K562 (cell line): ENCODE measurements at regions not wholly inside any gene's neighbourhood (a gene's known extent, or its start where the extent isn't known, plus 50 kb on each side); places are given as distances from the start of the nearest gene placed in this dataset.

Experiments
- ATAC-seq: fragments of 200-7000 bp; cut with Tn5 transposase; 3 replicates; pipeline ENCODE4 v1.9.1; 2020; ENCODE audit warnings: moderate library complexity
- BruUV-seq: library from RNA; stranded (reverse); fragments of 400-500 nt; replicated peaks from 2 replicates; lab custom pipeline; 2021; lab: Mats Ljungman, UMichigan
- CTCF ChIA-PET: fragments of 300-600 bp; formaldehyde crosslinking; extraction: SDS; loops from one replicate; lab custom pipeline; 2021; ENCODE audit warnings: low intra/inter-chr PET ratio; lab: Yijun Ruan, JAX
- POLR2A ChIA-PET: fragments of 300-600, 350-650 bp; sonication (Branson Sonifier 250); formaldehyde crosslinking; extraction: SDS; loops from one replicate; lab custom pipeline; 2021; ENCODE audit warnings: antibody characterized with exemption, inconsistent platforms; lab: Yijun Ruan, JAX
- DNase-seq, 4 experiments: peaks; one replicate each; pipeline versions ENCODE4 v3.0.0 to v3.0.0-alpha.2; 2011 to 2018; ENCODE audit warnings: low spot score in 3 of 4, mixed read lengths in 3 of 4; ENCODE audit errors: extremely low read depth in 1 of 4
- FAIRE-seq: peaks from 2 replicates; lab custom pipeline; 2011; peaks lifted over from hg19 to GRCh38; lab: Jason Lieb, UNC
- H2AFZ ChIP-seq: 2 replicates; pipeline ENCODE4 v1.6.0; 2011; ENCODE audit warnings: low read depth, low read length, control low read depth, inconsistent platforms
- H3K27ac ChIP-seq: fragments of 200-600 bp; 3 replicates; pipeline ENCODE4 v1.8.0; 2011; ENCODE audit warnings: low read depth, mild to moderate bottlenecking, control low read depth, inconsistent platforms, low read length, moderate library complexity, mixed read lengths; ENCODE audit errors: extremely low read depth
- H3K27me3 ChIP-seq, 2 experiments: fragments of 300-600 bp in 1 of 2; 2 replicates in 1 of 2; 3 replicates in 1 of 2; pipeline versions ENCODE4 v1.6.0 to v1.8.0; 2011; ENCODE audit warnings: inconsistent platforms in 2 of 2, low read length in 2 of 2, mild to moderate bottlenecking in 1 of 2, mixed read lengths in 1 of 2, moderate library complexity in 1 of 2; ENCODE audit not compliant: control insufficient read depth in 2 of 2, insufficient read depth in 2 of 2
- H3K36me3 ChIP-seq: fragments of 300-600 bp; 3 replicates; pipeline ENCODE4 v1.8.0; 2011; ENCODE audit warnings: mild to moderate bottlenecking, low read length, inconsistent platforms; ENCODE audit not compliant: control insufficient read depth, insufficient read depth
- H3K4me1 ChIP-seq, 2 experiments: fragments of 200-600 bp in 1 of 2; replicated peaks in 1 of 2; 2 replicates in 1 of 2; 3 replicates in 1 of 2; pipeline versions ENCODE4 v1.5.1 to v1.8.0; 2011; ENCODE audit warnings: inconsistent platforms in 2 of 2, low read length in 2 of 2, mild to moderate bottlenecking in 1 of 2, mixed read lengths in 1 of 2, moderate library complexity in 1 of 2; ENCODE audit not compliant: control insufficient read depth in 2 of 2, insufficient read depth in 2 of 2
- H3K4me2 ChIP-seq: 2 replicates; pipeline ENCODE4 v1.6.1; 2011; ENCODE audit warnings: low read length, control low read depth, inconsistent platforms, mixed read lengths; ENCODE audit not compliant: insufficient read depth
- H3K4me3 ChIP-seq: fragments of 200-600 bp; sonication (generic), shearing (Covaris generic); 2 replicates; pipeline ENCODE4 v1.5.1; 2016; ENCODE audit warnings: control low read depth, inconsistent platforms
- H3K79me2 ChIP-seq: fragments of 200-600 bp; 3 replicates; pipeline ENCODE4 v1.8.0; 2011; ENCODE audit warnings: low read length, inconsistent platforms; ENCODE audit not compliant: control insufficient read depth, insufficient read depth
- H3K9ac ChIP-seq, 2 experiments: 2 replicates each; pipeline versions ENCODE4 v1.6.0 to v1.6.1; 2011; ENCODE audit warnings: low read depth in 2 of 2, low read length in 2 of 2, control low read depth in 1 of 2, inconsistent platforms in 1 of 2, mild to moderate bottlenecking in 1 of 2, mixed read lengths in 1 of 2; ENCODE audit not compliant: insufficient read depth in 1 of 2
- H3K9me1 ChIP-seq: one replicate; pipeline ENCODE4 v1.6.0; 2011; ENCODE audit warnings: inconsistent platforms, mild to moderate bottlenecking, low read length, moderate library complexity; ENCODE audit not compliant: control insufficient read depth, insufficient read depth
- H3K9me3 ChIP-seq: replicated peaks from 2 replicates; pipeline ENCODE4 v1.5.1; 2011; ENCODE audit warnings: low read depth, low read length, inconsistent platforms; ENCODE audit not compliant: control insufficient read depth, insufficient read depth
- H4K20me1 ChIP-seq: replicated peaks from 2 replicates; pipeline ENCODE4 v1.6.1; 2011; ENCODE audit warnings: low read length, inconsistent platforms, mixed read lengths; ENCODE audit not compliant: control insufficient read depth, insufficient read depth
- CAMTA2 ChIP-seq: fragments of 250-450 bp; sonication (Bioruptor Pico); conservative IDR thresholded peaks from 2 replicates; pipeline ENCODE4 v1.5.1; 2022
- CBFA2T2 ChIP-seq: fragments of 450-650 bp; conservative IDR thresholded peaks from 2 replicates; pipeline ENCODE4 v1.6.1; 2017; ENCODE audit warnings: mild to moderate bottlenecking
- HDAC3 ChIP-seq: fragments of 450-650 bp; IDR thresholded peaks from 2 replicates; pipeline ENCODE4 v1.6.1; 2018; ENCODE audit warnings: borderline replicate concordance, mild to moderate bottlenecking, moderate library complexity; ENCODE audit not compliant: partially characterized antibody
- HNRNPUL1 ChIP-seq: fragments of 200-400 bp; formaldehyde crosslinking; IDR thresholded peaks from 2 replicates; pipeline ENCODE4 v1.6.1; 2017; ENCODE audit warnings: low read length
- LCOR ChIP-seq: sonication (generic); formaldehyde crosslinking; IDR thresholded peaks from 2 replicates; pipeline ENCODE4 v1.8.0; 2022; ENCODE audit warnings: mild to moderate bottlenecking, missing genetic modification reagents
- PCBP2 ChIP-seq: fragments of 200-400 bp; formaldehyde crosslinking; IDR thresholded peaks from 2 replicates; pipeline ENCODE4 v1.6.1; 2018; ENCODE audit warnings: low read length, low read depth, mild to moderate bottlenecking, moderate library complexity; ENCODE audit not compliant: poor library complexity, severe bottlenecking
- PHB ChIP-seq: fragments of 250-450 bp; sonication (Bioruptor Pico); IDR thresholded peaks from 2 replicates; pipeline ENCODE4 v1.5.0; 2021
- SIX5 ChIP-seq, 2 experiments: IDR thresholded peaks; 2 replicates each; pipeline ENCODE4 v1.6.1; 2011; ENCODE audit warnings: low read length in 2 of 2, borderline replicate concordance in 1 of 2, low read depth in 1 of 2, mild to moderate bottlenecking in 1 of 2, moderate library complexity in 1 of 2; ENCODE audit not compliant: insufficient read depth in 1 of 2
- VEZF1 ChIP-seq: fragments of 200-800 bp; sonication (Bioruptor generic); IDR thresholded peaks from 2 replicates; pipeline ENCODE4 v1.6.1; 2017; ENCODE audit warnings: missing genetic modification characterization, missing compliant biosample characterization
- ZBTB34 ChIP-seq: fragments of 250-450 bp; sonication (Bioruptor Pico); IDR thresholded peaks from 2 replicates; pipeline ENCODE4 v1.8.0; 2021; ENCODE audit warnings: mild to moderate bottlenecking, moderate library complexity
- ZBTB49 ChIP-seq: sonication (generic); formaldehyde crosslinking; IDR thresholded peaks from 2 replicates; pipeline ENCODE4 v1.8.0; 2022; ENCODE audit warnings: missing genetic modification reagents, mild to moderate bottlenecking, borderline replicate concordance
- ZKSCAN3 ChIP-seq: fragments of 250-450 bp; sonication (Bioruptor Pico); IDR thresholded peaks from 2 replicates; pipeline ENCODE4 v1.4.0; 2020
- ZNF23 ChIP-seq: fragments of 250-450 bp; sonication (Bioruptor Pico); IDR thresholded peaks from 2 replicates; pipeline ENCODE4 v1.4.0; 2020; ENCODE audit warnings: mild to moderate bottlenecking
- ZNF280A ChIP-seq: fragments of 450-650 bp; IDR thresholded peaks from 2 replicates; pipeline ENCODE4 v1.6.1; 2018; ENCODE audit warnings: mild to moderate bottlenecking, low read depth; ENCODE audit not compliant: partially characterized antibody
- ZNF785 ChIP-seq: fragments of 250-450 bp; sonication (Bioruptor Pico); IDR thresholded peaks from 2 replicates; pipeline ENCODE4 v1.4.0; 2020; ENCODE audit warnings: mild to moderate bottlenecking
- ZNF79 ChIP-seq: fragments of 250-450 bp; sonication (Bioruptor Pico); IDR thresholded peaks from 2 replicates; pipeline ENCODE4 v1.4.0; 2020; ENCODE audit warnings: low read depth, mild to moderate bottlenecking, moderate library complexity
- ZSCAN32 ChIP-seq: fragments of 450-650 bp; formaldehyde crosslinking; IDR thresholded peaks from 2 replicates; pipeline ENCODE4 v1.4.0; 2020; ENCODE audit warnings: mild to moderate bottlenecking, moderate library complexity
- WGBS: fragments of 100-300 bp; shearing (Covaris generic); methylation state at CpG from one replicate; pipeline ENCODE4 v1.1.6; 2016; ENCODE audit warnings: low coverage, mixed read lengths; ENCODE audit not compliant: insufficient coverage; ENCODE audit errors: missing lambda C conversion rate; 5-methylcytosine and 5-hydroxymethylcytosine counted together
- in situ Hi-C: fragments of 300-500 bp; cut with MboI; formaldehyde crosslinking; loops from 4 replicates; pipeline ENCODE4 v1.15.0; 2018; ENCODE audit warnings: inconsistent platforms, mixed read lengths
- intact Hi-C: fragments of 100-400 bp; cut with micrococcal nuclease; formaldehyde crosslinking; loops from 2 replicates; pipeline ENCODE4 v1.14.2; 2022

GRCh38 chr2:66717218-66717905 lies 282.4 kb downstream of the MEIS1 start:
- no peaks in the 10 kb centered on the region for H3K9me1 ChIP-seq
- no peaks in the 10 kb centered on the region for H3K27me3 ChIP-seq
- no TSS peak for BruUV-seq
- no peak for FAIRE-seq
- CTCF ChIA-PET = no interaction called here
- H3K79me2 ChIP-seq = no peaks in the 10 kb centered on the region
- ATAC-seq = no peak
- H3K4me1 ChIP-seq = no peaks in the 10 kb centered on the region
- in situ Hi-C loops = no loop called here
- no peak overlapping the region for H3K4me3 ChIP-seq
- no peak overlapping the region for H2AFZ ChIP-seq
- POLR2A ChIA-PET = no interaction called here
- 2% methylated on average over 5 of the region's 5 CpGs for WGBS
- H3K36me3 ChIP-seq = no peaks in the 10 kb centered on the region
- intact Hi-C loops = no loop called here
- H3K27ac ChIP-seq = no peak overlapping the region
- H3K9me3 ChIP-seq = no peaks in the 10 kb centered on the region
- no peak overlapping the region for H3K9ac ChIP-seq
- no peak overlapping the region for H3K4me2 ChIP-seq
- no peak for DNase-seq
- no peaks in the 10 kb centered on the region for H4K20me1 ChIP-seq
- TF ChIP-seq LCOR (CRISPR knock-in tag) = no peak
- TF ChIP-seq ZNF785 (CRISPR knock-in tag) = no peak
- TF ChIP-seq SIX5 (IDR thresholded peaks at IDR 0.05; ENCODE audit: borderline replicate concordance in 1 of 2, insufficient read depth in 1 of 2, low read depth in 1 of 2, low read length in 2 of 2) = no peak
- TF ChIP-seq HNRNPUL1 = no peak
- TF ChIP-seq ZBTB49 (CRISPR knock-in tag) = no peak
- no peak for TF ChIP-seq HDAC3
- no peak for TF ChIP-seq ZSCAN32 (CRISPR knock-in tag)
- TF ChIP-seq PCBP2 = no peak
- TF ChIP-seq ZKSCAN3 (CRISPR knock-in tag) = no peak
- TF ChIP-seq ZNF23 (CRISPR knock-in tag) = no peak
- TF ChIP-seq ZNF79 (CRISPR knock-in tag) = no peak
- no peak for TF ChIP-seq ZBTB34 (CRISPR knock-in tag)
- TF ChIP-seq PHB (CRISPR knock-in tag) = no peak
- TF ChIP-seq CAMTA2 = no peak
- TF ChIP-seq VEZF1 (CRISPR knock-in tag) = no peak
- TF ChIP-seq ZNF280A = no peak
- no peak for TF ChIP-seq CBFA2T2
